A549 (cell line): ENCODE measurements at regions not wholly inside any gene's neighbourhood (a gene's known extent, or its start where the extent isn't known, plus 50 kb on each side); places are given as distances from the start of the nearest gene placed in this dataset.

Experiments used
- ATAC-seq, 2 experiments: fragments of 200-7000 bp in 1 of 2; fragments of >200 bp in 1 of 2; cut with Nextera tagmentation in 1 of 2; cut with Tn5 transposase in 1 of 2; 3 replicates each; pipeline versions ENCODE4 v1.8.0 to v1.9.1; 2018 to 2020; ENCODE audit warnings: mild to moderate bottlenecking in 1 of 2, moderate library complexity in 1 of 2
- CTCF ChIA-PET: fragments of 300-600 bp; sonication (Branson Sonifier 250); formaldehyde crosslinking; extraction: SDS; loops from one replicate; lab custom pipeline; 2021; ENCODE audit warnings: antibody characterized with exemption, inconsistent platforms; lab: Yijun Ruan, JAX
- POLR2A ChIA-PET: fragments of 350-600 bp; formaldehyde crosslinking; extraction: SDS; loops from one replicate; lab custom pipeline; 2021; ENCODE audit warnings: antibody characterized with exemption, inconsistent platforms; lab: Yijun Ruan, JAX
- DNase-seq, 2 experiments: peaks; one replicate each; pipeline versions ENCODE4 v3.0.0 to v3.0.0-alpha.2; 2011 to 2016; ENCODE audit warnings: low read depth in 1 of 2, low spot score in 1 of 2
- FAIRE-seq: peaks from 2 replicates; lab custom pipeline; 2011; peaks lifted over from hg19 to GRCh38; lab: Jason Lieb, UNC
- H3K27ac ChIP-seq, 2 experiments: fragments of >200 bp; sonication (Bioruptor Twin); formaldehyde crosslinking; 3 replicates each; pipeline ENCODE4 v1.5.1; 2016 to 2017
- H3K4me1 ChIP-seq: fragments of >200 bp; sonication (Bioruptor Twin); formaldehyde crosslinking; 3 replicates; pipeline ENCODE4 v1.6.1; 2016
- H3K4me2 ChIP-seq: fragments of >200 bp; sonication (Bioruptor Twin); formaldehyde crosslinking; 3 replicates; pipeline ENCODE4 v1.6.1; 2016
- H3K4me3 ChIP-seq: fragments of >200 bp; sonication (Bioruptor Twin); formaldehyde crosslinking; 3 replicates; pipeline ENCODE4 v1.5.1; 2016
- H3K9me3 ChIP-seq: fragments of >200 bp; sonication (Bioruptor Twin); formaldehyde crosslinking; 3 replicates; pipeline ENCODE4 v1.6.1; 2016
- ATOH8 ChIP-seq: fragments of 250-450 bp; sonication (Bioruptor Pico); IDR thresholded peaks from 2 replicates; pipeline ENCODE4 v1.5.0; 2020; ENCODE audit warnings: low read depth, mild to moderate bottlenecking, moderate library complexity
- BCL3 ChIP-seq: fragments of >200 bp; sonication (Bioruptor Twin); formaldehyde crosslinking; IDR thresholded peaks from 3 replicates; pipeline ENCODE4 v1.6.1; 2016
- BHLHE40 ChIP-seq: IDR thresholded peaks from 2 replicates; pipeline ENCODE4 v1.6.1; 2012; ENCODE audit warnings: low read depth, low read length, inconsistent platforms
- CHD2 ChIP-seq: fragments of 150-350 bp; IDR thresholded peaks from 2 replicates; pipeline ENCODE4 v1.6.1; 2014; ENCODE audit warnings: low read length; ENCODE audit not compliant: partially characterized antibody
- CHD4 ChIP-seq: fragments of 200-600 bp; sonication (generic); IDR thresholded peaks from 2 replicates; pipeline ENCODE4 v1.6.1; 2016; ENCODE audit warnings: antibody characterized with exemption, mild to moderate bottlenecking, borderline replicate concordance
- E2F6 ChIP-seq: IDR thresholded peaks from 2 replicates; pipeline ENCODE4 v1.6.1; 2012; ENCODE audit warnings: low read depth, borderline replicate concordance
- EHMT2 ChIP-seq: fragments of 200-600 bp; sonication (generic); IDR thresholded peaks from 2 replicates; pipeline ENCODE4 v1.6.1; 2016; ENCODE audit warnings: antibody characterized with exemption, low read depth, mild to moderate bottlenecking, moderate library complexity
- FOSB ChIP-seq: fragments of 250-450 bp; sonication (Bioruptor Pico); IDR thresholded peaks from 2 replicates; pipeline ENCODE4 v1.5.0; 2020; ENCODE audit warnings: mild to moderate bottlenecking, moderate library complexity
- HEYL ChIP-seq: fragments of 250-450 bp; sonication (Bioruptor Pico); IDR thresholded peaks from 2 replicates; pipeline ENCODE4 v1.8.0; 2021; ENCODE audit warnings: mild to moderate bottlenecking, moderate library complexity
- HOXA7 ChIP-seq: fragments of 250-450 bp; sonication (Bioruptor Pico); IDR thresholded peaks from 2 replicates; pipeline ENCODE4 v1.5.0; 2020; ENCODE audit warnings: mild to moderate bottlenecking, moderate library complexity
- JUNB ChIP-seq: fragments of >200 bp; sonication (Bioruptor Twin); formaldehyde crosslinking; IDR thresholded peaks from 2 replicates; pipeline ENCODE4 v1.6.1; 2016
- KDM1A ChIP-seq: fragments of 200-600 bp; sonication (generic); IDR thresholded peaks from 2 replicates; pipeline ENCODE4 v1.6.1; 2016; ENCODE audit warnings: low read depth, mild to moderate bottlenecking
- KDM5A ChIP-seq: fragments of 200-600 bp; sonication (generic); IDR thresholded peaks from 2 replicates; pipeline ENCODE4 v1.6.1; 2016; ENCODE audit warnings: antibody characterized with exemption, mild to moderate bottlenecking
- MAFK ChIP-seq: fragments of 450-650 bp; IDR thresholded peaks from 2 replicates; pipeline ENCODE4 v1.6.1; 2014; ENCODE audit not compliant: partially characterized antibody
- NPAS2 ChIP-seq: fragments of 250-450 bp; sonication (Bioruptor Pico); IDR thresholded peaks from 2 replicates; pipeline ENCODE4 v1.8.0; 2022; ENCODE audit warnings: mild to moderate bottlenecking, moderate library complexity, borderline replicate concordance
- PBX3 ChIP-seq: IDR thresholded peaks from 2 replicates; pipeline ENCODE4 v1.6.1; 2012
- POLR2A ChIP-seq: IDR thresholded peaks from 2 replicates; pipeline ENCODE4 v1.6.1; 2012; ENCODE audit warnings: mild to moderate bottlenecking, low read length
- POLR2AphosphoS2 ChIP-seq: conservative IDR thresholded peaks from 2 replicates; pipeline ENCODE4 v1.6.1; 2012; ENCODE audit warnings: low read length, improper control_type of control experiment, inconsistent platforms
- RAD21 ChIP-seq, 2 experiments: fragments of >200 bp in 1 of 2; sonication (Bioruptor Twin) in 1 of 2; formaldehyde crosslinking in 1 of 2; IDR thresholded peaks in 1 of 2; conservative IDR thresholded peaks in 1 of 2; 2 replicates in 1 of 2; 3 replicates in 1 of 2; pipeline ENCODE4 v1.6.1; 2012 to 2018; ENCODE audit warnings: inconsistent platforms in 1 of 2
- RCOR1 ChIP-seq: fragments of 150-350 bp; IDR thresholded peaks from 2 replicates; pipeline ENCODE4 v1.6.1; 2014; ENCODE audit warnings: antibody characterized with exemption, low read length, low read depth
- SMC3 ChIP-seq: fragments of >200 bp; sonication (Bioruptor Twin); formaldehyde crosslinking; IDR thresholded peaks from 3 replicates; pipeline ENCODE4 v1.6.1; 2018; ENCODE audit warnings: inconsistent platforms
- TFCP2L1 ChIP-seq: fragments of 250-450 bp; sonication (Bioruptor Pico); IDR thresholded peaks from 2 replicates; pipeline ENCODE4 v1.5.0; 2021; ENCODE audit warnings: mild to moderate bottlenecking
- TP53 ChIP-seq: fragments of 250-450 bp; sonication (Bioruptor Pico); IDR thresholded peaks from 2 replicates; pipeline ENCODE4 v1.5.0; 2021; ENCODE audit warnings: mild to moderate bottlenecking, moderate library complexity
- ZFP36 ChIP-seq: fragments of 450-650 bp; IDR thresholded peaks from 2 replicates; pipeline ENCODE4 v1.6.1; 2014; ENCODE audit warnings: borderline replicate concordance; ENCODE audit not compliant: partially characterized antibody
- ZNF302 ChIP-seq: fragments of 250-450 bp; sonication (Bioruptor Pico); IDR thresholded peaks from 2 replicates; pipeline ENCODE4 v1.9.0; 2021; ENCODE audit warnings: inconsistent platforms, mild to moderate bottlenecking, moderate library complexity
- WGBS: methylation state at CpG from one replicate; pipeline ENCODE4 v1.1.6; 2017; ENCODE audit errors: missing lambda C conversion rate; 5-methylcytosine and 5-hydroxymethylcytosine counted together
- TF ChIP-seq, protein P1 (sequence below): fragments of 450-650 bp; IDR thresholded peaks from 2 replicates; pipeline ENCODE4 v1.6.1; 2014; ENCODE audit warnings: antibody characterized with exemption
- TF ChIP-seq, protein P2 (sequence below): IDR thresholded peaks from 2 replicates; pipeline ENCODE4 v1.6.1; 2012

- Histone ChIP-seq H3K4me3 (no peak overlapping the region), H3K4me2 (no peak overlapping the region), H3K27ac (no peak overlapping the region), H3K9me3 (no peaks in the 10 kb centered on the region), H3K4me1 (no peaks in the 10 kb centered on the region)
- WGBS, result 17% methylated on average over 1 of the region's 1 CpG
- no peak for TF ChIP-seq HEYL (CRISPR knock-in tag)
- TF ChIP-seq ZNF302 (CRISPR knock-in tag), result no peak
- no peak for TF ChIP-seq TP53 (CRISPR knock-in tag)
- TF ChIP-seq CHD4, result no peak
- TF ChIP-seq NPAS2 (CRISPR knock-in tag), result no peak
- TF ChIP-seq BHLHE40, result no peak
- no peak for TF ChIP-seq KDM1A
- no peak for TF ChIP-seq TFCP2L1 (CRISPR knock-in tag)
- no peak for TF ChIP-seq FOSB (CRISPR knock-in tag)
- TF ChIP-seq RCOR1, result no peak
- TF ChIP-seq, protein P1, sequence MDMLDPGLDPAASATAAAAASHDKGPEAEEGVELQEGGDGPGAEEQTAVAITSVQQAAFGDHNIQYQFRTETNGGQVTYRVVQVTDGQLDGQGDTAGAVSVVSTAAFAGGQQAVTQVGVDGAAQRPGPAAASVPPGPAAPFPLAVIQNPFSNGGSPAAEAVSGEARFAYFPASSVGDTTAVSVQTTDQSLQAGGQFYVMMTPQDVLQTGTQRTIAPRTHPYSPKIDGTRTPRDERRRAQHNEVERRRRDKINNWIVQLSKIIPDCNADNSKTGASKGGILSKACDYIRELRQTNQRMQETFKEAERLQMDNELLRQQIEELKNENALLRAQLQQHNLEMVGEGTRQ, result no peak
- TF ChIP-seq POLR2AphosphoS2, result no peak
- TF ChIP-seq CHD2, result no peak
- FAIRE-seq (no peak), DNase-seq (no peak), ATAC-seq (no peak)
- POLR2A ChIA-PET, result no interaction called here
- CTCF ChIA-PET, result no interaction called here
Observed at GRCh38 chr7:110205899-110206298, 885.0 kb upstream of the LRRN3 start.

GRCh38 chr7:110209884-110210283 lies 881.0 kb upstream of the LRRN3 start:
- Histone ChIP-seq H3K9me3 (no peaks in the 10 kb centered on the region), H3K4me3 (no peak overlapping the region), H3K4me2 (no peak overlapping the region), H3K4me1 (no peaks in the 10 kb centered on the region), H3K27ac (no peak overlapping the region)
- TF ChIP-seq BCL3, result no peak
- no peak for TF ChIP-seq HEYL (CRISPR knock-in tag)
- no peak for TF ChIP-seq HOXA7
- 18% methylated on average over 1 of the region's 1 CpG for WGBS
- ChIA-PET CTCF (no interaction called here), POLR2A (no interaction called here)
- FAIRE-seq (no peak), DNase-seq (no peak), ATAC-seq (no peak)

DNA sequence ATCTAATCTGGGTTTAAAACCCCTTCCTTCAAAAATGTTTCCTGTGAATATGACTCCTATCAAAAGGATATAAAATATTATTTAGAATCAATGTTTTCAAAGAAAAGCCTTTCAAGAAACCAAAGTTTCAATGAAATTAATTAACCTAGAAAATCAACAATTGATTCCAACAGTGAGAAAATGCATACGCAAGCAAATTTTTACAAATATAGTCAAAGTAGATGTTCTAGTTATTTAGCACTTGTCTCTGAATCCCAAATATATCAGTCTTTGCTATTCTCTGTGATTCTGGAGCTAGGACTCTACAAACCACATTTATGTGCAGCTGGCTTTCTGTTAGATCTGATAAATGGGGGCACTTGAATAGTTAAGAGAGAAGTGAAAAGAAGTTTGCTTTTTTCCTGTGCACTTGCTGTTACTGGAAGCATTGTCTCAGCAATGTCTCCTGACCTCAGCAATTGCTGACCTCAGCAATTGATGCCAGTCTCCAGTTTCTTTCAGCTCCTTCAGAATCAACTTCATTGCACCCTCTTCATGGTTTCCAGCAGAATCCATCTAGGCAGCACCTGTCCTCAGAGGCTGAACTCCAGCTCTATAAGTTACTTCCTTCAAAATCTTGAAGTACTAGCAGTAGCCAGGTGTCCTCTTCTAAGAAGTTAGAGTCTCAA lies 879.9 kb upstream of the LRRN3 start:
- Histone ChIP-seq H3K27ac (no peak overlapping the region), H3K4me1 (no peaks in the 10 kb centered on the region), H3K4me2 (no peak overlapping the region), H3K9me3 (no peaks in the 10 kb centered on the region), H3K4me3 (no peak overlapping the region)
- no peak for TF ChIP-seq NPAS2 (CRISPR knock-in tag)
- no peak for TF ChIP-seq CHD4
- no peak for TF ChIP-seq FOSB (CRISPR knock-in tag)
- no peak for TF ChIP-seq HOXA7
- peak; percentile 90 for TF ChIP-seq MAFK
- no peak for DNase-seq
- WGBS, result 87% methylated on average over 1 of the region's 1 CpG
- no peak for ATAC-seq
- ChIA-PET POLR2A (no interaction called here), CTCF (interaction anchor here (0.9 kb wide), 1 partner anchor 9 kb away, joined by 3 read pairs; no protein-coding TSS in a partner anchor)
- no peak for FAIRE-seq

GRCh38 chr7:110224643-110225042 lies 866.3 kb upstream of the LRRN3 start:
- CTCF ChIA-PET, result no interaction called here
- peak in 1 of 2 experiments; percentile 9 for DNase-seq
- POLR2A ChIA-PET, result no interaction called here
- H3K4me1 ChIP-seq, result no peaks in the 10 kb centered on the region
- H3K27ac ChIP-seq, result no peak overlapping the region
- no peaks in the 10 kb centered on the region for H3K9me3 ChIP-seq
- H3K4me2 ChIP-seq, result no peak overlapping the region
- H3K4me3 ChIP-seq, result no peak overlapping the region
- FAIRE-seq, result no peak
- no peak for ATAC-seq
- TF ChIP-seq, protein P2, sequence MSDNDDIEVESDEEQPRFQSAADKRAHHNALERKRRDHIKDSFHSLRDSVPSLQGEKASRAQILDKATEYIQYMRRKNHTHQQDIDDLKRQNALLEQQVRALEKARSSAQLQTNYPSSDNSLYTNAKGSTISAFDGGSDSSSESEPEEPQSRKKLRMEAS, result no peak
- TF ChIP-seq EHMT2, result no peak
- TF ChIP-seq ZFP36, result no peak
- TF ChIP-seq MAFK, result no peak
- TF ChIP-seq RAD21 (conservative IDR thresholded peaks at IDR 0.05 in 1 of 2, IDR thresholded peaks at IDR 0.05 in 1 of 2), result no peak
- TF ChIP-seq HOXA7, result no peak
- no peak for TF ChIP-seq KDM5A
- no peak for TF ChIP-seq ATOH8 (CRISPR knock-in tag)
- no peak for TF ChIP-seq E2F6
- TF ChIP-seq NPAS2 (CRISPR knock-in tag), result no peak
- no peak for TF ChIP-seq POLR2A
- TF ChIP-seq PBX3, result no peak
- no peak for TF ChIP-seq SMC3
- TF ChIP-seq JUNB, result no peak
